HK-2 (cell line): ENCODE measurements at regions not wholly inside any gene's neighbourhood (a gene's known extent, or its start where the extent isn't known, plus 50 kb on each side); places are given as distances from the start of the nearest gene placed in this dataset.

Experiments
- DNase-seq: peaks from one replicate; pipeline ENCODE4 v3.0.0-alpha.2; 2018; ENCODE audit not compliant: unreplicated experiment

GRCh38 chr15:91555312-91555711 is 298.2 kb upstream of the SLCO3A1 start:
- no peak for DNase-seq

GRCh38 chr15:91556926-91557325 is 296.6 kb upstream of the SLCO3A1 start:
- DNase-seq = no peak

GRCh38 chr15:91559066-91559465 is 294.4 kb upstream of the SLCO3A1 start:
- DNase-seq = no peak

- no peak for DNase-seq
These were observed 292.0 kb upstream of the SLCO3A1 start for GRCh38 chr15:91561371-91562100.

- no peak for DNase-seq
These were observed 290.8 kb upstream of the SLCO3A1 start for GRCh38 chr15:91562698-91563097.

- DNase-seq = no peak
These were observed 288.9 kb upstream of the SLCO3A1 start for GRCh38 chr15:91564631-91565030.

- no peak for DNase-seq
These were observed 287.4 kb upstream of the SLCO3A1 start for GRCh38 chr15:91566141-91566540.

GRCh38 chr15:91568036-91568435 is 285.5 kb upstream of the SLCO3A1 start:
- no peak for DNase-seq

GRCh38 chr15:91572110-91572509 is 281.4 kb upstream of the SLCO3A1 start:
- DNase-seq = no peak

GRCh38 chr15:91576096-91576495 is 277.4 kb upstream of the SLCO3A1 start:
- no peak for DNase-seq

GRCh38 chr15:91578511-91578910 is 275.0 kb upstream of the SLCO3A1 start:
- DNase-seq = no peak

GRCh38 chr15:91584895-91585294 is 268.6 kb upstream of the SLCO3A1 start:
- no peak for DNase-seq

GRCh38 chr15:91586560-91586959 is 266.9 kb upstream of the SLCO3A1 start:
- DNase-seq = no peak

- DNase-seq = no peak
These were observed 264.1 kb upstream of the SLCO3A1 start for GRCh38 chr15:91589360-91589759.

GRCh38 chr15:91592567-91592966 is 260.9 kb upstream of the SLCO3A1 start:
- DNase-seq = no peak

GRCh38 chr15:91593067-91593466 is 260.4 kb upstream of the SLCO3A1 start:
- no peak for DNase-seq

GRCh38 chr15:91593653-91594052 is 259.9 kb upstream of the SLCO3A1 start:
- DNase-seq = no peak

- DNase-seq = no peak
These were observed 254.2 kb upstream of the SLCO3A1 start for GRCh38 chr15:91599261-91599660.

- no peak for DNase-seq
These were observed 250.0 kb upstream of the SLCO3A1 start for GRCh38 chr15:91603384-91604080.

- no peak for DNase-seq
These were observed 249.4 kb upstream of the SLCO3A1 start for GRCh38 chr15:91604122-91604521.

GRCh38 chr15:91605576-91605975 is 247.9 kb upstream of the SLCO3A1 start:
- no peak for DNase-seq

GRCh38 chr15:91609231-91609630 is 244.3 kb upstream of the SLCO3A1 start:
- DNase-seq = no peak

- no peak for DNase-seq
These were observed 243.5 kb upstream of the SLCO3A1 start for GRCh38 chr15:91609966-91610365.
